GM12875 (cell line): ENCODE measurements at regions not wholly inside any gene's neighbourhood (a gene's known extent, or its start where the extent isn't known, plus 50 kb on each side); places are given as distances from the start of the nearest gene placed in this dataset.

ENCODE experiments used
- H3K4me3 ChIP-seq: one replicate; pipeline ENCODE4 v1.5.1; 2011; ENCODE audit warnings: low read depth, low read length, control low read depth
- TF ChIP-seq, protein P1 (sequence below): IDR thresholded peaks from 2 replicates; pipeline ENCODE4 v1.5.1; 2011; ENCODE audit warnings: low read depth, mild to moderate bottlenecking, control low read depth, inconsistent platforms, low read length, moderate library complexity, borderline replicate concordance; ENCODE audit not compliant: insufficient read depth

DNA sequence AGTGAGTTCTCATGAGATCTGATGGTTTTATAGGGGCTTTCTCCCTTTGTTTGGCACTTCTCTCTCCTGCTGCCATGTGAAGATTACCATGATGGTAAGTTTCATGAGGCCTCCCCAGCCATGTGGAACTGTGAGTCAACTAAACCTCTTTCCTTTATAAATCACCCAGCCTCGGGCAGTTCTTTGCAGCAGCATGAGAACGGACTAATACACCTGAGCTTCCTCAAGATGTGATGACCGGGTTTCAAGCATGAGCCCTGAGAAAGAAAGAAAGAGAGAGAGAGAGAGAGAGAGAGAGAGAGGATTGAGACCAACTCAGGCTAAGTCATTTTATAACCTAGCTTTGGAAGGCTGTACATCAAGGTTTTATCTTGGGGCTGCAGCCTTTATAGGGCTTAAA lies 167.7 kb upstream of the SERPINE2 start:
- TF ChIP-seq, protein P1, sequence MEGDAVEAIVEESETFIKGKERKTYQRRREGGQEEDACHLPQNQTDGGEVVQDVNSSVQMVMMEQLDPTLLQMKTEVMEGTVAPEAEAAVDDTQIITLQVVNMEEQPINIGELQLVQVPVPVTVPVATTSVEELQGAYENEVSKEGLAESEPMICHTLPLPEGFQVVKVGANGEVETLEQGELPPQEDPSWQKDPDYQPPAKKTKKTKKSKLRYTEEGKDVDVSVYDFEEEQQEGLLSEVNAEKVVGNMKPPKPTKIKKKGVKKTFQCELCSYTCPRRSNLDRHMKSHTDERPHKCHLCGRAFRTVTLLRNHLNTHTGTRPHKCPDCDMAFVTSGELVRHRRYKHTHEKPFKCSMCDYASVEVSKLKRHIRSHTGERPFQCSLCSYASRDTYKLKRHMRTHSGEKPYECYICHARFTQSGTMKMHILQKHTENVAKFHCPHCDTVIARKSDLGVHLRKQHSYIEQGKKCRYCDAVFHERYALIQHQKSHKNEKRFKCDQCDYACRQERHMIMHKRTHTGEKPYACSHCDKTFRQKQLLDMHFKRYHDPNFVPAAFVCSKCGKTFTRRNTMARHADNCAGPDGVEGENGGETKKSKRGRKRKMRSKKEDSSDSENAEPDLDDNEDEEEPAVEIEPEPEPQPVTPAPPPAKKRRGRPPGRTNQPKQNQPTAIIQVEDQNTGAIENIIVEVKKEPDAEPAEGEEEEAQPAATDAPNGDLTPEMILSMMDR = no peak
- H3K4me3 ChIP-seq = no peak overlapping the region

DNA sequence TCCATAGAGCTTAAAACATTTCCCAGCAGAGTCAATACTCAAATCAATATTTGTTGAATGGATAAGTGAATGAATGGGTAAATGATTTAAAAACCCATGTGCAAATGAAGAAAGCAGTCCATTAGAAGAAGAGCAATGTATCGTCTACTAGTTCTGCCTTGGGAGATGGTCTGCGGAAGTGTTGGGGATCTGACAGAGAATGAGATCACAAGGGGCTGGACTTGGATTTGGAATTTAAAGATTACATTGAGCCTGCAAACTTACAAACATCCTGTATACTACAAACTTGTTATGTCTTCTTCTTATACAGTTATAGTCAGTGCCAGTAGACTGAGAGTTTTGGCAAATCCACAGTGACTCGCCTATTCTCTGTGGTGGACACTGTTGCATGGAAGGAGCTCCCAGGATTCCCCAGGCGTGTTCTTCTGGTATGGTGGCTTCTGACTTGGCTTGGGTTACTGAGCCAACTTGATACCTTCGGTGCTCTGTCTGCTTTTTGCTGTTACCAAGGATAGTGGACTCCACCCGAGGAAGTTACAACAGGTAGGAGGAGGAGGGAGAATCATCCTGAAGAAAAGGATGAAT lies 163.3 kb upstream of the SERPINE2 start:
- TF ChIP-seq, protein P1 = no peak
- no peak overlapping the region for H3K4me3 ChIP-seq

DNA sequence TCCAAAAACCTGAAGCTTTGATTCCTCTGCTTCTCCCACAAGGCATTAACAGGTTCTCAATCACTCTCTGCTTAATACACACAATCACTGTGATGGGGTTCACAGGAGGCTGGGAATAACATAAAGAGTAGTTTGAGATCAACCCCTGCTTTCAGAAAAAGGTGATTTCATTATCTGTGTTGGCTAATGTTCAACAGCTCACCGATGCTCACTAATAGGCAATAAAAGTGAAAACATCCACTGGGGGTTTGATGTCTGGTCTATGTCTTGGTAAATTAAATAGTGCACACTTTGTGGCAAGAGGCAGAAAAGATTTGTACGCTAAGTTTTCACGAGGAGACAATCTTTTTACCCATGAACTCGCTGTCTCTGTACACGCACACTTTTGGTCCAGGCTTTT lies 159.3 kb upstream of the SERPINE2 start:
- TF ChIP-seq, protein P1 = no peak
- no peak overlapping the region for H3K4me3 ChIP-seq

DNA sequence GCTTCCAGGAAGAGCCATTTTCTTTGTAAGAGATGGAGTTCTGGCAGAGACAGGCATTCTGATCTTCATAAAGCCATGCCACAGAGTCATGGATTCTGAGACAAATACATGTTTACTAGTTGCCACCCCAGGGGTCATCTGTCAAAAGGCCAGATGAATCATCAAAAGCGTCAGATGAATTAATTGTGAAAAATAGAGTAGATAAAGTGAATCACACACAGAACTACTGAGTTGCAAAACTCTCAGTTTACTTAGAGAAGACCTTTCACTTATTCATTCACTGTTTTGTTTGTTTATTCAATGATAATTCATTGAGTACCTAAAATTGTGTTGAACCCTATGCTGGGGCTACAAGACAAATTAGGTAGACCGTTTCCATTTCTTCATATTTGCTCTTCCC lies 157.7 kb upstream of the SERPINE2 start:
- TF ChIP-seq, protein P1 = no peak
- H3K4me3 ChIP-seq = no peak overlapping the region

DNA sequence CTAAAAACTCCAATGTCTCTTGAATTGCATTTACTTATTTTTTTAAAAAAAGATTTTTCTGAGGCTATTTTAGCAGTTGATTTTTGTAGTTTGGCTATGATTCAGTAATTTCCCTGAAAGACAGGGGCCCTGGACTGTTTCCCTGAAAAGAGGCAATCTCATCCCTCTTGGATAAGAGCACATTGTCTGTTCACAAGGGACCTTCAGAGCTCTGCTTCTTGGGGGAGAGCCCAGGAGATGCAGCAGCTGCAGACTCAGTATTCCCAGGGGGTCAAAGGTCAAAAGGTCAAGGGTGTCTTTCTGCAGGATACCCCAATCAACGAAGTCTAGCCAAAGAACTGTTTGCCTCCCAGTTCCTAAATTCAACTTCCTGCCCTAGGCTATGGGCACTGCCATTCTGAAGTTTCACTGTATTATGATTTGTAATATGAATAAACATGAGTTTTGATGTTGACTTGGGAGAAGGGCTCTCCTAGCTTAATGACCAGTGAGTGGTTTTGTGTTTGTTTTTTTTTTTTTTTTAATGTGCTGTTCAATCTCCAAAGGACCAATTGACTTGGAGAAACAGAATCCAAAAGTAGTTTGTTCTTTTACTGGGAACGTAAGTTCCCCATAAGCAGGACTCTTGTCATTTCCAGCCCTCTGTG lies 157.0 kb upstream of the SERPINE2 start:
- TF ChIP-seq, protein P1 = no peak
- no peak overlapping the region for H3K4me3 ChIP-seq

DNA sequence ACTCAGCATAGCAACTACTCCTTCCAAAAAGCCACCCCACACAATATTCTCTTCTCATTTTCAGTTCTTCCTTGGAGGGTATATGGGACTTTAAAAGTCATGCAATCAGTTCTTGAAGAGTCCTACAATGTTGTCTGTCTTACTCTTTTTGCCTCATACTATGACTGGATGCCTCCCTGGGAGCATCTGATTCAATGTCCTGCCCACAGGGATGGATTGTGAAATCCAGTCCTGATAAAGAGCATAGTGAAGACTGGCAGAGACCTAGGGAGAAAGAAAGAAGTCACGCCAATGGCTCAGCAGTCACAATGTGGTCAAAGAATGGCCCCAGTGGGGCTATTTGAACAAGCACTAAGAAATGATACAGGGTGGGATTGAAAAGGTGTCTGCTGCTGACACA lies 155.1 kb upstream of the SERPINE2 start:
- TF ChIP-seq, protein P1 = no peak

DNA sequence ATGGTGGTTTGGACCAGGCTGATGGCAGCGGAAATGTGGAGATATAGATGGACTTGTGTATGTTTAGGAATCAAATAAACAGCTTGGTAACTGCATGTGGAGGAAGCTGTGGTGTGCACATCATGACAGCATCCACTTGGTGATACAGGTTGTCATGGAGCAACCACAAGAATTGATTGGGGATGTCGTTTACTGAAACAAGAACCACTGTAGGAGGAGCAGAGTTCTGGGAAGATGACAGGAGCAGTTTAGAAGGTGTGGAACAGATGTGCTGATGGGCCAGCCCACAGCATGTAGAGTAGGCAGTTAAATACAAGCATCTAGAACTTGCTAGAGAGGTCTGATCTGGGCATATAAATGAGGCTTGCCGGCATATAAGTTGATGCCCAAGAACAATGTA lies 152.4 kb upstream of the SERPINE2 start:
- no peak overlapping the region for H3K4me3 ChIP-seq
- TF ChIP-seq, protein P1 = no peak

More for the DNA sequence above, 155.1 kb upstream of the SERPINE2 start:
- no peak overlapping the region for H3K4me3 ChIP-seq
